Spleen (tissue), 7 donors: ENCODE measurements at regions not wholly inside any gene's neighbourhood (a gene's known extent, or its start where the extent isn't known, plus 50 kb on each side); places are given as distances from the start of the nearest gene placed in this dataset.

Experiments used
- CTCF ChIP-seq, 11 experiments: fragments of 200-600 bp in 7 of 11; fragments of 450-650 bp in 4 of 11; sonication (generic) in 4 of 11; IDR thresholded peaks in 8 of 11; conservative IDR thresholded peaks in 3 of 11; 1 replicate in 7 of 11; 2 replicates in 4 of 11; pipeline versions ENCODE4 v1.4.0 to v1.8.0; 2016 to 2021; ENCODE audit warnings: antibody characterized with exemption in 11 of 11, inconsistent platforms in 4 of 11, mild to moderate bottlenecking in 1 of 11
- POLR2A ChIP-seq, 3 donors: fragments of 450-650 bp; IDR thresholded peaks; one replicate each; pipeline ENCODE4 v1.5.1; 2017; ENCODE audit warnings: antibody characterized with exemption in 3 of 3, mild to moderate bottlenecking in 1 of 3
- POLR2AphosphoS5 ChIP-seq, 3 donors: sonication (generic); formaldehyde crosslinking; IDR thresholded peaks; one replicate each; pipeline ENCODE4 v1.5.1; 2017; ENCODE audit warnings: antibody characterized with exemption in 3 of 3
- donor health status: DM: no; HTN: no; CAD: no; lungs with moderate emphysema.
- donor health status: DM: no; HTN: no; CAD: no.
- donor health status: DM: no; HTN: no; CAD: no.

- TF ChIP-seq POLR2A (IDR thresholded peaks at IDR 0.05) (no peak), POLR2AphosphoS5 (IDR thresholded peaks at IDR 0.05) (no peak), CTCF (IDR thresholded peaks at IDR 0.05 in 8 of 11, conservative IDR thresholded peaks at IDR 0.05 in 3 of 11) (no peak)
These were observed 184.2 kb upstream of the STEAP4 start for GRCh38 chr7:88490874-88491273.
